ENCODE measurements at regions not wholly inside any gene's neighbourhood (a gene's known extent, or its start where the extent isn't known, plus 50 kb on each side); places are given as distances from the start of the nearest gene placed in this dataset.
"Not testable (repeated sequence)": the region's sequence is repeated elsewhere in the genome, so short reads cannot be mapped to it uniquely, and the experiment has no call there.

DNA sequence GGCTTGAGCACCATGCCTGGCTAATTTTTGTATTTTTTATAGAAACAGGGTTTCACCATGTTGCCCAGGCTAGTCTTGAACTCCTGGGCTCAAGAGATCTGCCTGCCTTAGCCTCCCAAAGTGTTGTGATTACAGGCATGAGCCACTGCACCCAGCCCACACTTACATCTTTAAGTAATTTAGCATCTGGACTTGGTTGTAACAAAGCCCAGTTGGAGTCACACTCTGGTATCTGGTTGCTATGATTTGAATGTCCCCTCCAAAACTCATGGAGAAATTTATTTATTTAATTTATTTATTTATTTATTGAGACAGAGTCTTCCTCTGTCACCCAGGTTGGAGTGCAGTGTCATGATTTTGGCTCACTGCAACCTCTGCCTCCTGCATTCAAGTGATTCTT lies 52.7 kb upstream of the TSC22D1 start:
- TF ChIP-seq, protein P1, sequence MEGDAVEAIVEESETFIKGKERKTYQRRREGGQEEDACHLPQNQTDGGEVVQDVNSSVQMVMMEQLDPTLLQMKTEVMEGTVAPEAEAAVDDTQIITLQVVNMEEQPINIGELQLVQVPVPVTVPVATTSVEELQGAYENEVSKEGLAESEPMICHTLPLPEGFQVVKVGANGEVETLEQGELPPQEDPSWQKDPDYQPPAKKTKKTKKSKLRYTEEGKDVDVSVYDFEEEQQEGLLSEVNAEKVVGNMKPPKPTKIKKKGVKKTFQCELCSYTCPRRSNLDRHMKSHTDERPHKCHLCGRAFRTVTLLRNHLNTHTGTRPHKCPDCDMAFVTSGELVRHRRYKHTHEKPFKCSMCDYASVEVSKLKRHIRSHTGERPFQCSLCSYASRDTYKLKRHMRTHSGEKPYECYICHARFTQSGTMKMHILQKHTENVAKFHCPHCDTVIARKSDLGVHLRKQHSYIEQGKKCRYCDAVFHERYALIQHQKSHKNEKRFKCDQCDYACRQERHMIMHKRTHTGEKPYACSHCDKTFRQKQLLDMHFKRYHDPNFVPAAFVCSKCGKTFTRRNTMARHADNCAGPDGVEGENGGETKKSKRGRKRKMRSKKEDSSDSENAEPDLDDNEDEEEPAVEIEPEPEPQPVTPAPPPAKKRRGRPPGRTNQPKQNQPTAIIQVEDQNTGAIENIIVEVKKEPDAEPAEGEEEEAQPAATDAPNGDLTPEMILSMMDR (IDR thresholded peaks at IDR 0.05), result not testable (repeated sequence)
- not testable (repeated sequence) for TF ChIP-seq POLR2A (IDR thresholded peaks at IDR 0.05)

All from testis (tissue), 2 donors.